GM19328 (cell line): ENCODE measurements at regions not wholly inside any gene's neighbourhood (a gene's known extent, or its start where the extent isn't known, plus 50 kb on each side); places are given as distances from the start of the nearest gene placed in this dataset.

Experiments
- ATAC-seq: cut with Tn5 transposase; IDR thresholded peaks from one replicate; pipeline ENCODE4 v1.9.1; 2021; ENCODE audit warnings: mild to moderate bottlenecking, moderate library complexity; ENCODE audit not compliant: unreplicated experiment

DNA sequence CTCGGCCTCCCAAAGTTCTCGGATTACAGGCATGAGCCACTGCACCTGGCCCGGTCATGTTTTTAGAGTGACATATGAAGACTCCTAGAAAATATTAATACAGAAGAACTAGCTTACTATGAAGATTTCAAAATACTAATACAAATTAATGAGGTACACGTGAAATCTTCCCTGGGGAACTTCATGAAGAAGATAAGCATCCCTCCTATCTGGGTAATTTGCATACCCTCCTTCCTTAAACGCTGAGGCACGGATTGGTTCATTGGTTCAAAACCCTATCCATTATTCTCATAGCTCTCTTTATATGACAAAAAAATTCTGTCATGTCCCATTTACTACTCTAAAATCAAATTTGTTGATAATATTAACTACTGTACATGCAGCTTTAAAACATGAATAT is 224.8 kb upstream of the KLF14 start:
- ATAC-seq: no peak

DNA sequence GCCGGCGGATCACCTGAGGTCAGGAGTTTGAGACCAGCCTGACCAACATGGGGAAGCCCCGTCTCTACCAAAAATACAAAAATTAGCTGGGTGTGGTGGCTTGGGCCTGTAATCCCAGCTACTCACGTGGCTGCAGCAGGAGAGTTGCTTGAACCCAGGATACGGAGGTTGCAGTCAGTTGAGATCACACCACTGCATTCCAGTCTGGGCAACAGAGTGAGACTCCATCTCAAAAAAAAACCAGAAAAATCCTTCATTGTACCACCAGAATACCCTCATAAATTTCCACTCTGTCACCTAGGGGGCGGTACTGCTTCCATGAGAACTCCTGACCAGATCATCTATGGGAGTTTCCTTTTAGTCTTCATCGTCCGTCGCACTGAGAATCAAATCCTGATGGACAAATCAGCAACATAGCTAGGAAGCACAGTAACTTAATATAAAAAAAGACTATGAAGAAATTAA is 225.8 kb upstream of the KLF14 start:
- ATAC-seq: no peak

DNA sequence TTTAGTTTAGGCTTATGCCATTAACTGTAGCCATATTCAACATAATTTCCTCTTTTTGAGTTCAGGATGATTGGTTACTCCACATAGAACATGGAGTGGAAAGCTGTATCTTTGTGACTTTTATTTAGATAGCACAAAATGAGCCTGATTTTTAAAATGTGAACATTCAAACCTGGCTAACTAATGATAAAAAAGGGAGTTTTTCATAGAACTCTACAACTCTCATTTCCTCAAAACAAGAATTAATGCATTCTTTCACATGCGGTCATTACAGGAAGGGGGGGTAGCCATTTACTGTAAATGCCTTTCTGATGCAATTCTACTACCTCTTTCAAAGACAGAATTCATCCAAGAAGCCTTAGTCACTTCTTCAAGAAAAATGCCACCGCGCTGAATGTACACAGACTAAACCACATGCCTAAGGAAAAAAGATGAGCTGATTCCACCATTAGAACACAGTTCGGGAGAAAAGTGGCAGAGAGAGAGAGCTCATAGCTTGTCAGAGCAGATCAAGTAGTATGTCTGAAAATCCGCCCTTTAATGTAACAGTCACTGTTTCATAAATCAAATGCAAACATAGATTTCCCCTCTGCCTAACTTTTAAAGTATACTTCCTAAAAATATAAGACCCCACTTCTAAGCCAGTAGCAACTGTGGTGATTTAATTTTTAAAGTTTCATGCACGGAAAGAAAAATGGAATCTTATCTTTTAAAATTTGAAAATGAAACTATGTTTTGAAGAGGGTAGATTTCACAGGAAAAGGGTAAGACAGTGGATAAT is 226.4 kb upstream of the KLF14 start:
- no peak for ATAC-seq

DNA sequence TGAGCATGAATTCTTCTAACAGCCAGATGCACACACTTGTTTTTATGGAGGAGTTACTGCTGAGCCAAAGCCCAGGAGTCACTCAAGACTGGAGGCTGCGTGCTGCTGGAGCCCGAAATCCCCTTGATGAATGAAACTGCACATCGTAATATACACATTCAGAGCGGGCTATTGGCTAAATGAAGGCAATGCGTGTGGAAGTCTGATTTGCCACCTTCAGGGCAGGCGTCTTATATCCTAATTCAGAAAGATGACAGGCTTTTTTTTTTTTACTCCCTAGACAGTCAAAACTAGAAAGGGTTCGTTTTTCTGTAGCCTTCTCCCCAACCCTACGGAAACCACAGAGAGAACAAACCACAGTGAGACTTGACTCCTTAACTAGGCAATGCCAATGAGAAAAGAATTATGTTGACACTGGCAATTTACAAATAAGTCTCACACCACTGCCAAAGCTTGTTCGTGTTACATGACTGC is 227.2 kb upstream of the KLF14 start:
- peak; percentile 69 for ATAC-seq

DNA sequence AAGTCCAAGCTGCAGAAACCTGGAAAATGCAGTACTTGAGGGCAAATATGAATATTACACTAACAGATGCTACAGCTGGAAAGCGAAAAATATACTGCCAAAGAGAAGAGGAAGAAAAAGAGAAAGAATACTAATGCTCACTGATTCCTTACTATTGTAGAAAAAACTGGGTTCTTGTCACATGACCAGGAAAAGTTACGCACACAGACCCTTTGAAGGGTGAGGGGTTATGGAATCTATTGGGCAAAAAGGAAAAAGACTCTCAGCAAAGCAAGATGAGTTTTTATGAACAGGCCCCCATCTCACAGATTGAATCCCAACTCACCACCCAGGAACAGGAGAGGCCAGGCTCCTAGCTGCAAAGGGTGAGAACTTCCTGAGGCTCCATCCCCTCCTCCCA is 228.1 kb upstream of the KLF14 start:
- no peak for ATAC-seq

DNA sequence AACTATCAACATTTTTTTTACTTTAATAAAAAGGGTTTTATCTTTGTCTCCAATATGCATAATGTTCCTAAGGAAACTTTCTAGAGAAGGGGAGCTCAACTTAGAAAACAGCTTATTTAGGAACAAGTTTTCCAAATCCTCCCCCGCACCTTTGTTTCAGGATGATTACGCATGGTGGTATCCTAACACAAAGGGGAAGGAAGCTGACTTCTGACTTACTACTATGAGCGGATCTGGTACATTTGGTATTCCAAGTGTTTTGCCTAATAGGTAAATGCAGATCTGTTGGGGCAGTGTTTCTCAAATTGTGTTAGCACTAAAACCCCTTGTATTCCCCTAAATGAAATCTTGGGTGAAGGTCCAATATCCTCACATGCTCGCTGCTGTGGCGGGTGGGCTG is 229.3 kb upstream of the KLF14 start:
- no peak for ATAC-seq

DNA sequence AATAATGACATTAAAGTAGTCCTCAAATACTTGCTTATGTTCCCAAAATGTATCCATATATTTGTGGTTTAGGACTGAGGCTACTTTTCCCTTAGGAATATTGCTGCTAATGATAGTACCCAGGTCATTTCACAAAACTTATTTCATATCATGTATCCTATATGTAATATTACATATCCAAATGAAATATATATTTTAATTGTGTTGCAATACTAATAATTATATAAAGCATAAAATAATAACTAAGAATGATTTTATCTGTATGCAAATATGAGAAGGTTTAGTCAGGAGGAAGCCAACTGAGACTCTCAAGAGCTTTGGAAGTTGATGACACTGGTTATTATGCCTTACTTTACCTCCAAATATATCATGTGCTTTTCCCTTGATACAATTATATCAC is 231.5 kb upstream of the KLF14 start:
- ATAC-seq: no peak

DNA sequence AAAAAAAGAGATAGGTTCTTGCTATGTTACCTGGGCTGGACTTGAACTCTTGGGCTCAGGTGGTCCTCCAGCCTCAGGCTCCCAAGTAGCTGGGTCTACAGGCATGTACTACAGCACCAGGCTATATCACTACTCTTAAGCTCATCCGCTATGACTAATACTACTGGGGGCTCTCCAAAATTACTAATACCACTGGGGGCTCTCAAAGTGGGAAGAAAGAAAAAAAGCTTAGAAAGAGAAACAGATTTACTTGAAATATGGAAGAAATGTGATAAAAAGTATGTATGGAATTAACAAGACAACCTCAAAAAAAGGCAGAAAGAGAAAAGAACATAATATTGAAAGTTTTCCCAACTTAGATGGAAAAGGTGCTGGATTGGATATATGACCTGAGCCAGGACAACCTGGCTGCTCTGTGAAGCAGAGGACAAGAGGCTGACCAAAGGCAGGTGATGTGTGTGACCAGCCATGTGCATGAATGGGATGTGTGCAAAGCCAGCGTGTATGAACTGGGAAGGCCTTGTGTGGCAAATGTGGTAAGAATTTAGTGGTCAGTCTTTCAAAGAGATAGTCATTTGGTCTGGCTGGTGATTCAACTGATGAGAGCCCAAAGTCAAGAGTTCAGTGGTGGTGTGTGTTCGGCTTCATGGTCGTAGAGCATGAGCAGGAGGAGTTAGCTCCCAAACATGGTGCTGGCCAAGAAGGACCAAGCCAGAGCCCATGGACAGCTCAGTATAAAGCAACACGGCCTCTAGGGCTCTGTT is 232.4 kb upstream of the KLF14 start:
- ATAC-seq: no peak

DNA sequence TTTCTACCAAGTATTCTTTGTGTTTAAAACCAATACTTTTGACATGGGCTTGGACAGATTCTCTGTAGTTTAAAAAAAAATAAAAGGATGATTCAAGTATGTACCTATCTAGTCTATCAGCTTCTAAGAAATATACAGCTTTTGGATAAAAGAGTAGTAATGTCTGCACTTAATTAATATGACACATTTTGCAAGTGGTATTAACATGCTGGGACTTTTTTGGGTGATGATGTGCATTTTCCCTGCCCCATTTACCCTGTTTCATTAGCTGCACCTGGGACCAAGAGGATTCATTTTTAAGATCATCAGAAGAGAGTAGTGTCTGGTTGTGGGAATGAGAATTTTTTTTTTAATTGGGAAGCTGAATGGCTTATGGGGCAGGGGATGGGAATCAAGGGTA is 236.2 kb upstream of the KLF14 start:
- ATAC-seq: no peak

DNA sequence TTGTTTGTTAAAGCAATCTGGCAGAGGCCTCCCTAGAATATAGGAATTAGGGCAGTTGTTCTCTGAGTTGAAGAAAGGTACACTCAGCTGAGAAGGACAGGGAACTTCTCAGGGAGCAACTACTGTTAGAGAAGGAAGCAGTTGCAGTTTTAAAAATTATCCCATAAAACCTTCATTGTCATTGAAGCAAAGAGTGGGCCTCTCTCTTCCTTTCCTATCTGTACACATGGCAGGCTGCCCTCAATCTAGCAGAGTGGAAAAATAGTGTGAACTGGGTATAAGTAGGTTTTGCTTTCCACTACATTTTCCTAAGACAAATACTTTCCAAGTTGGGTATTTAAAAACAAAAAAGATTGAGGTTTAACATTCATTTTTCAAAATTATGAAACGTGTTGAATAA is 236.7 kb upstream of the KLF14 start:
- no peak for ATAC-seq

DNA sequence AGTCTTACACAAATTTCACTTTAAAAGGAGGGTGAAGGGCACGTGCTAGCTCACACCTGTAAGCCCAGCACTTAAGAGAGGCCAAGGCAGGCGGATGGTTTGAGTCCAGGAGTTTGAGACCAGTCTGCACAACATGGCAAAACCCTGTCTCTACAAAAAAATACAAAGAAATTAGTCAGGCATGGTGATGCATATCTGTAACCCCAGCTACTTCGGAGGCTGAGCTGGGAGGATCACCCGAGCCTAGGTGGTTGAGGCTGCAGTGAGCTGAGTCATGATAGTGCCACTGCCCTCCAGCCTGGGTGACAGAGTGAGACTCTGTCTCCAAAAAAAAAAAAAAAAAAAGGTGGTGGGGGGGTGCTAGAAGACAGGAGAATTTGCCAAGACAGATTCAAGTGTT is 237.3 kb upstream of the KLF14 start:
- no peak for ATAC-seq

DNA sequence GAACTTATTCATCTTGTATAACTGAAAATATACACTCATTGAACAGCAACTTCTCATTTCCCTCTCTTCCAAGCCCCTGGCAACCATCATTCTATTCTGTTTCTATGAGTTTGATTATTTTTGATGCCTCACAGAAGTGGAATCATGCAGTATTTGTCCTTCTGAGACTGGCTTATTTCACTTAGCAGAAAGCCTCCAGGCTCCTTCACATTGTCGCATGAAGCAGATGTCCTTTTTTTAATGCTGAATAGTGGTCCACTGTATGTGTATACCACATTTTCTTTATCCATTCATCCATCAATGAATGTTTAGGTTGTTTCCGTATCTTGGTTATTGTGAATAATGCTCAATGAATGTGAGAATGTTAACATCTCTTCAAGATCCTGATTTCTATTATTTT is 238.2 kb upstream of the KLF14 start:
- no peak for ATAC-seq

DNA sequence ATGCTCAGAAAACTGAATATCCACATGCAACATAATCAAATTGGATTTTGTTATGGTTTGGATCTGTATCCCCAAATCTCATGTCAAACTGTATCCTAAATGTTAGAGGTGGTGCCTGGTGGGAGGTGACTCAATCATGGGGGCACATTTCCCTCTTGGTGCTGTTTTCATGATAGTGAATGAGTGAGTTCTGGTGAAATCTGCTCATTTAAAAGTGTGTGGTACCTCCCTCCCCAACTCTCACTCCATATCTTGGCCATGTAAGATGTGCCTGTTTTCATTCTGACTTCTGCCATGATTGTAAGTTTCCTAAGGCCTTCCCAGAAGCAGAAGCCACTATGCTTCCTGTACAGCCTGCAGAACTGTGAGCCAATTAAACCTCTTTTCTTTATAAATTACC is 239.6 kb upstream of the KLF14 start:
- ATAC-seq: no peak

DNA sequence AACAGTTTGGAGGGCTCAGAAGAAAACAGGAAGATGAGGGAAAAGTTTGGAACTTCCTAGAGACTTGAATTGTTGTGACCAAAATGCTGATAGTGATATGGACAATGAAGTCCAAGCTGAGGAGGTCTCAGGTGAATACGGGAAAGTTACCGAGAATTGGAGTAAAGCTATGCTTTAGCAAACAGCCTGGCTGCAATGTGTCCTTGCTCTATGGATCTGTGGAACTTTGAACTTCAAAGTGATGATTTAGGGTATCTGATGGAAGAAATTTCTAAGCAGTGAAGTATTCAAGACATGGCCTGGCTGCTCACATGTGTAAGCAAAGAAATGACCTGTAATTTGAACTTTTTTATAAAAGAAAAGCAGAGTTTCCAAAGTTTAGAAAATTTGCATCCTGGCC is 240.2 kb upstream of the KLF14 start:
- no peak for ATAC-seq

DNA sequence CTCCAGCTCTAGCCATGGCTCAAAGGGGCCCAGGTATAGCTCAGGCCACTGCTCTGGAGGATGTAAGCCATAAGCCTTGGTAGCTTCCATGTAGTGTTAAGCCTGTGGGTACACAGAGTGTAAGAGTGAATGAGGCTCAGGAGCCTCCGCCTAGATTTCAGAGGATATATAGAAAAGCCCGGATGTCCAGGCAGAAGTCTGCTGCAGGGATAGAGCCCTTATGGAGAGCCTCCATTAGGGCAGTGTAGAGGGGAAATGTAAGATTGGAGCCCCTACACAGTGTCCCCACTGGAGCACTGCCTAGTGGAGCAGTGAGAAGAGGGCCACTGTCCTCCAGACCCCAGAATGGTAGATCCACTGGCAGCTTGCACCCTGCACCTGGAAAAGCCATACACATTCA is 240.8 kb upstream of the KLF14 start:
- ATAC-seq: no peak

DNA sequence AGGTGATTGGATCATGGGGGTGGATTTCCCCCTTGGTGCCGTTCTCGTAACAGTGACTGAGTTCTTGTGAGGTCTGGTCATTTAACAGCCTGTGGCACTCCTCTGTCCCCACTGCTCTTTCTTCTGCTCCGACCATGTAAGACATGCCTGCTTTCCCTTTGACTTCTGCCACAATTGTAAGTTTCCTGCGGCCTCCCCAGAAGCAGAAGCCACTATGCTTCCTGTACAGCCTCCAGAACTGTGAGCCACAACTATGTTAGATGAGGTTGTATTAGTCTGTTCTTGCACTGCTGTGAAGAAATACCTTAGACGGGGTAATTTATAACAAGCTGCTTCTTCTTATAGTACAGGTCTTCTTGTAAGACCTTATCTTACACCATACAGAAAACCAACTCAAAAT is 241.7 kb upstream of the KLF14 start:
- no peak for ATAC-seq

DNA sequence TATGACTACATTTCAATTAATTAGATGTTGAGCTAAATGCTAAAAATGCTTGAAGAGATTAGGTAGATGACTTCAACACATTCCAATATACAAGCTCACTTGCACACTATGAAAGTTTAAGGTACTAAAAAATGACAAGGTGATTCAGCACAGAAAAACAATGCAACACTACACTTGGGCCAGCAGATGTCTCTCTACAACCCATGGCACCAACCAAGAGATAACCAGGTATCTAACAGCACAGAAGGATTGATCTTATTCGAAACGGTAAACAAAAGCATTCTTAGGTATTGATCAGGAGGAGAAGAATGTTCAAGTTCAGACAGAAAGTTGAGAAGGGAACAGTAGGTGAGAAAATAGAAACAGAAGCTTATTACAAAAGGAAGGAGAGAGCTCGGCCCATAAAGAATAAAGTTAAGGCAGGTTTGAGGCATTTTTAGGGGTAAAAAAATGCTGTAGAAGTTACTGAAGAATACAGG is 248.2 kb upstream of the KLF14 start:
- ATAC-seq: no peak

DNA sequence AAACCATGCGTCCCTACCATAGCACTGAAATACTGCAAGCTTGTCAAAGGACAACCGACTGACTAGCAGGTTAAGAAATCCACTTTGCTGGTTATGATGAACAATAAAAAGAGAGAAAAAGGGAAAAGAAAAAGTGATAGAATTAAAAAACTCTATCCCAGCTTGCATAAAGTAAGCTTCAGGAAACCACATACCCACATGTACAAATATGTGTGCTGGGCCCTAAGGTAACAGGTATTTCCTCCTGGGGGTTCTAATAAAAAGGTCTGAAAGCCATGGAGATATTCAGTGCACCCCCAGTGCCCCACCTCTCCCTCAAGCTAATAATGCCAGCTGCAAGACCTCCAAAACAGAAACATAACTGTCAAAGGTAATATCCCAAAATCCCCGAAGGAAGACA is 248.6 kb upstream of the KLF14 start:
- no peak for ATAC-seq

DNA sequence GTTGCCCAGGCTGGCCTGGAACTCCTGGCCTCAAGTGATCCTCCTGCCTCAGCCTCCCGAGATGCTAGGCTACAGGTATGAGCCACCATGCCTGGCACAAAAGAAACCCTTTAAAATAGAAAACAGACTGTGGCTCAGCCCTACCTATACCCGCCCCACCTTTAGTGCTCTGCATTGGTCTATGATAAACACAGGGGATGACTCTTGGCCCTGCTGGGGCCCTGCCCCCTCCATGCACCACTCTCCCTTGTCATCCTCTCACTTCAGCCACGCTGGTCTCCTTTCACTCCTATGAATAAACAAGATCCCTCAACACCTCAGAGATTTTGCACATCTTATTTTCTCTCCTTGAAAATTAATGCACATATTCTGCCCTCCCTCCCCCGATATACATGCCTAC is 251.4 kb upstream of the KLF14 start:
- ATAC-seq: no peak

DNA sequence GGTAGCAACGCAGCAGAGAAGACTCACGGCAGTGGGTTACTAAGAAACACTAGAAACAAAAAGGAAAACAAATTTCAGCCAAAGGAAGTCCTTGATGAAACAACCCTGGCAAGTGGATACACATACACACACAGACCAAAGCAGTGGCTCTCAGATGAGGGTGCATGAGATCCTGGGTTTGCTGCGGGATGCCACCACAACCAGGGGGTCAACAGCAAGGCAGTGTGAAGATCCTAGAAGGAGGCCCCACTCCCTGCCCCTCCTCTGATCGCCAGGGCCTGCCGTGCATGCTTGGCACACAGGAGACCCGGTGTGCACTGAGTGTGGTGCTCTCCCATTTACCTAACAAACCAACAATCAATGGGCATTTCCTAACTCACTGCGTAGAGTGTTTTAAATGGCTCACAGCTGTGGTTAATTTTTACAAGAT is 252.3 kb upstream of the KLF14 start:
- no peak for ATAC-seq

DNA sequence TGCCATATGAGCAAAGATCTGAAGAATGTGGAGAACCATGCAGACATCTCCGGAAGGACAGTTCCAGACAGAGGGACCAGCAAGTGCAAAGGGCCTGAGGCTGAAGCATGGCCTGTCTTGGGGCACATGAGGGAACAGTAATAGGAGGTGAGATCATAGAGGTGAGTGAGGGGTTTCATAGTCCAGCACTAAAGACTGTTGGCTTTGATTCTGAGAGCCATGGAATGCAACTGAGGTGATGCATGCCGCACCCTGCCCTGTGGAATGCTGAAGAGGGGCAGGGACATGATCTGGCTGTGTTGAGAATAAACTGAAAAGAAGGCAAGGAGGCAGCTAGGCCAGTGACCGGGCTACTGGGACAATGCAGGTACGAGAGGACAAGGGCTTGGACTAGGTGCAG is 253.1 kb upstream of the KLF14 start:
- ATAC-seq: no peak

DNA sequence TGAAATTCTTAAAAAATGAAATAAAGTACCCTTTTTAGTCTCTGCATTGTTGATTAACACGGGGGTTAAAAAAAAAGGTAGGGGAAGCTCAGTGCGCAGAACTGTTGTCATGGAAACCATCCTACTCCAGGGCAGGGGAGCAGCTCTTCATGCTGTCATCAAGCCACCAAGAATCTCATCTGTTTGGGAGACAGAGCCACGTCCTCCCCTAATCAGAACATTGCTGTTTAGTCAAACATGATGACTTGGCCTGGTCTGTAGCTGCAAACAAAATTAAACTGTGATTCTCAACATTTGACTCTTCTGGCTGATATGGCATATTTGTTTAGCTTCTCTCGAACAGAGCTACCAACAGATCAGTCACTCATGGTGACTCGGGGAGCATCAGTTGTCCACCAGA is 254.4 kb upstream of the KLF14 start:
- ATAC-seq: no peak
